ENCODE measurements at regions not wholly inside any gene's neighbourhood (a gene's known extent, or its start where the extent isn't known, plus 50 kb on each side); places are given as distances from the start of the nearest gene placed in this dataset.

DNA sequence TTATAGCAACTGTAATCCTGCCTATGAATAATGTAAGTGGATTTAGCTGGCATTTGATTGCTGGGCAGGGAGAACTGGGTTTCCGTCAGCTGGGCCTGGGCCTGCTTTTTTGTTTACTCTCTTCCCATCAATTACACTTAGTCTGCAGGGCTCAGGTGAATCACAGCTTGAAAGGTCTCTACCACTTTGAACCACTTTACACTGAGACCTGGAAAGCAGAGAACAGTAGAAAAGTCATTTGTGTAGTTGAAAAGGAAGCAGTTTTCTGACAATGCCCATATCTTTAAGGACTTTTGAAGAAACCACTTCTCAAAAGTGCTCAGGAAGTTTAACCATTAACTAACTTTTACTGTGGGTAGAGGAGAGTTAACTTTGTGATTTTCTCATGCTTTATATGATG is 315.4 kb upstream of the SASH1 start:
- TF ChIP-seq YY1 (IDR thresholded peaks at IDR 0.05; ENCODE audit: insufficient read depth, insufficient read length) = no peak
- TF ChIP-seq ZNF274 (IDR thresholded peaks at IDR 0.05; ENCODE audit: low read depth, low read length) = no peak

Measured in NT2/D1 (cell line).